Endothelial cell of umbilical vein (primary cell): ENCODE measurements at regions not wholly inside any gene's neighbourhood (a gene's known extent, or its start where the extent isn't known, plus 50 kb on each side); places are given as distances from the start of the nearest gene placed in this dataset.

Source experiments
- BruUV-seq: library from RNA; stranded (reverse); fragments of 400-500 nt; replicated peaks from 2 replicates; lab custom pipeline; 2021; lab: Mats Ljungman, UMichigan
- CTCF ChIA-PET: fragments of 300-600, 350-600 bp; sonication (Branson Sonifier 250); formaldehyde crosslinking; loops from one replicate; lab custom pipeline; 2021; ENCODE audit warnings: antibody characterized with exemption, inconsistent platforms; lab: Charles Lee
- POLR2A ChIA-PET: fragments of 300-600, 350-600 bp; sonication (Branson Sonifier 250); formaldehyde crosslinking; loops from one replicate; lab custom pipeline; 2021; ENCODE audit warnings: antibody characterized with exemption, inconsistent platforms; lab: Charles Lee
- DNase-seq: peaks from one replicate; pipeline ENCODE4 v3.0.0-alpha.2; 2011; ENCODE audit warnings: low read depth, low spot score
- FAIRE-seq: peaks from 2 replicates; lab custom pipeline; 2011; peaks lifted over from hg19 to GRCh38; lab: Jason Lieb, UNC
- H2AFZ ChIP-seq: 2 replicates; pipeline ENCODE4 v1.6.0; 2012; ENCODE audit warnings: low read depth, low read length, control low read depth, inconsistent platforms
- H3K27ac ChIP-seq: 2 replicates; pipeline ENCODE4 v1.5.1; 2011; ENCODE audit warnings: low read depth, mild to moderate bottlenecking, control low read depth, low read length, moderate library complexity; ENCODE audit not compliant: insufficient read depth
- H3K27me3 ChIP-seq, 2 experiments: 2 replicates each; pipeline versions ENCODE4 v1.6.0 to v1.6.1; 2011; ENCODE audit warnings: low read length in 2 of 2, mixed read lengths in 1 of 2; ENCODE audit not compliant: control insufficient read depth in 2 of 2, insufficient read depth in 2 of 2
- H3K36me3 ChIP-seq, 2 experiments: 2 replicates in 1 of 2; 3 replicates in 1 of 2; pipeline ENCODE4 v1.5.1; 2011; ENCODE audit warnings: low read length in 2 of 2, mild to moderate bottlenecking in 1 of 2, moderate library complexity in 1 of 2; ENCODE audit not compliant: control insufficient read depth in 2 of 2, insufficient read depth in 2 of 2; ENCODE audit errors: extremely low read depth in 1 of 2
- H3K4me1 ChIP-seq: 3 replicates; pipeline ENCODE4 v1.5.1; 2011; ENCODE audit warnings: mild to moderate bottlenecking, low read length; ENCODE audit not compliant: control insufficient read depth, insufficient read depth; ENCODE audit errors: extremely low read depth
- H3K4me2 ChIP-seq: 2 replicates; pipeline ENCODE4 v1.6.1; 2011; ENCODE audit warnings: low read length, control low read depth, mixed read lengths; ENCODE audit not compliant: insufficient read depth
- H3K4me3 ChIP-seq, 3 experiments: fragments of 200-600 bp in 1 of 3; sonication (generic), shearing (Covaris generic) in 1 of 3; replicated peaks in 1 of 3; 2 replicates each; pipeline ENCODE4 v1.5.1; 2011 to 2016; ENCODE audit warnings: control low read depth in 3 of 3, low read length in 3 of 3, mild to moderate bottlenecking in 2 of 3, inconsistent platforms in 1 of 3, low read depth in 1 of 3, moderate library complexity in 1 of 3; ENCODE audit not compliant: insufficient read depth in 1 of 3
- H3K79me2 ChIP-seq: 2 replicates; pipeline ENCODE4 v1.6.0; 2012; ENCODE audit warnings: low read length, inconsistent platforms; ENCODE audit not compliant: control insufficient read depth, insufficient read depth
- H3K9ac ChIP-seq: replicated peaks from 2 replicates; pipeline ENCODE3; 2011; ENCODE audit warnings: low read length, control low read depth; ENCODE audit not compliant: insufficient read depth; ENCODE audit errors: extremely low read depth
- H3K9me1 ChIP-seq: replicated peaks from 3 replicates; pipeline ENCODE4 v1.6.0; 2011; ENCODE audit warnings: mild to moderate bottlenecking, low read length; ENCODE audit not compliant: control insufficient read depth, insufficient read depth; ENCODE audit errors: extremely low read depth
- H3K9me3 ChIP-seq: replicated peaks from 2 replicates; pipeline ENCODE4 v1.5.1; 2012; ENCODE audit warnings: low read length, inconsistent platforms; ENCODE audit not compliant: control insufficient read depth, insufficient read depth
- H4K20me1 ChIP-seq: replicated peaks from 2 replicates; pipeline ENCODE3; 2011; ENCODE audit warnings: mild to moderate bottlenecking, low read length; ENCODE audit not compliant: control insufficient read depth, insufficient read depth; ENCODE audit errors: extremely low read depth
- CTCF ChIP-seq, 2 donors: IDR thresholded peaks; 1 replicate in 1 of 2; 2 replicates in 1 of 2; pipeline ENCODE4 v1.5.1; 2011; ENCODE audit warnings: low read length in 2 of 2, mild to moderate bottlenecking in 2 of 2, moderate library complexity in 2 of 2, control low read depth in 1 of 2, inconsistent platforms in 1 of 2, low read depth in 1 of 2; ENCODE audit not compliant: insufficient read depth in 1 of 2; ENCODE audit errors: extremely low read depth in 1 of 2
- EZH2 ChIP-seq: IDR thresholded peaks from 2 replicates; pipeline ENCODE4 v1.6.1; 2012; ENCODE audit warnings: borderline replicate concordance, low read depth, mild to moderate bottlenecking, moderate library complexity, low read length, inconsistent platforms; ENCODE audit not compliant: severe bottlenecking
- FOS ChIP-seq: IDR thresholded peaks from 2 replicates; pipeline ENCODE4 v1.6.1; 2011; ENCODE audit warnings: mild to moderate bottlenecking, low read length, moderate library complexity, borderline replicate concordance; ENCODE audit not compliant: insufficient read depth
- GATA2 ChIP-seq: IDR thresholded peaks from 2 replicates; pipeline ENCODE4 v1.7.0; 2011; ENCODE audit warnings: low read depth, mild to moderate bottlenecking, moderate library complexity, mixed read lengths, low read length; ENCODE audit not compliant: insufficient read length, insufficient read depth
- MAX ChIP-seq: IDR thresholded peaks from 2 replicates; pipeline ENCODE4 v1.6.1; 2011; ENCODE audit not compliant: insufficient read depth, insufficient read length
- MYC ChIP-seq: IDR thresholded peaks from one replicate; pipeline ENCODE4 v1.6.1; 2011; ENCODE audit warnings: mild to moderate bottlenecking, low read depth, low read length
- POLR2A ChIP-seq: IDR thresholded peaks from 2 replicates; pipeline ENCODE4 v1.6.1; 2012; ENCODE audit warnings: low read depth, mild to moderate bottlenecking, control low read depth, low read length
- dilution Hi-C: fragments of 300-500 bp; cut with MboI; formaldehyde crosslinking; loops from one replicate; pipeline ENCODE4 v1.15.0; 2019; ENCODE audit warnings: low sequenced_read_pairs; ENCODE audit not compliant: extremely low pct_ligation_motif_present
- intact Hi-C: fragments of 100-400 bp; cut with micrococcal nuclease; formaldehyde crosslinking; loops from one replicate; pipeline ENCODE4 v1.10.0; 2022

GRCh38 chr4:116444117-116444516 lies 641.3 kb downstream of the TRAM1L1 start:
- dilution Hi-C loops, result no loop called here
- no TSS peak for BruUV-seq

More at GRCh38 chr4:116444117-116444516, 641.3 kb downstream of the TRAM1L1 start:
- TF ChIP-seq EZH2 (no peak), POLR2A (no peak), GATA2 (no peak), FOS (no peak), MYC (no peak), MAX (no peak), CTCF (IDR thresholded peaks at IDR 0.05; ENCODE audit: extremely low read depth in 1 of 2, insufficient read depth in 1 of 2, low read depth in 1 of 2, low read length in 2 of 2) (no peak)
- POLR2A ChIA-PET, result no interaction called here
- no peaks in the 10 kb centered on the region for H3K4me1 ChIP-seq
- no peak overlapping the region for H3K9ac ChIP-seq
- no peak overlapping the region for H2AFZ ChIP-seq
- no peak overlapping the region for H3K27ac ChIP-seq
- DNase-seq, result no peak
- no peak overlapping the region for H3K4me2 ChIP-seq
- CTCF ChIA-PET, result interaction anchor here (1.9 kb wide), 1 partner anchor 17 kb away, joined by 7 read pairs; no protein-coding TSS in a partner anchor
- intact Hi-C loops, result no loop called here
- H3K9me3 ChIP-seq, result no peaks in the 10 kb centered on the region
- no peaks in the 10 kb centered on the region for H3K27me3 ChIP-seq
- FAIRE-seq, result no peak
- H4K20me1 ChIP-seq, result no peaks in the 10 kb centered on the region
- H3K36me3 ChIP-seq, result no peaks in the 10 kb centered on the region
- no peaks in the 10 kb centered on the region for H3K9me1 ChIP-seq
- H3K79me2 ChIP-seq, result no peaks in the 10 kb centered on the region
- no peak overlapping the region for H3K4me3 ChIP-seq
